ENCODE measurements at regions not wholly inside any gene's neighbourhood (a gene's known extent, or its start where the extent isn't known, plus 50 kb on each side); places are given as distances from the start of the nearest gene placed in this dataset.

GRCh38 chr14:99331811-99332210, 59.8 kb upstream of the BCL11B start:
- H3K4me2 ChIP-seq (ENCODE audit: insufficient read depth, insufficient read length, low read length), result no peak overlapping the region
- no peaks in the 10 kb centered on the region for H3K23me2 ChIP-seq (ENCODE audit: insufficient read length, low read depth, low read length, poor library complexity, severe bottlenecking)
- H2BK20ac ChIP-seq (ENCODE audit: low read depth, low read length, poor library complexity, severe bottlenecking), result no peak overlapping the region
- Mint-ChIP-seq H3K27ac (peak overlapping the region in 1 of 3 experiments; percentile 55; a peak in 2 of 7 replicates), H3K27me3 (ENCODE audit: low read depth) (peaks cover 6% of the 10 kb centered on the region), H3K36me3 (ENCODE audit: insufficient read depth in 1 of 3, low read depth in 3 of 3) (no peaks in the 10 kb centered on the region; a peak in 1 of 7 replicates), H3K4me1 (peaks cover 5 to 9% of the 10 kb centered on the region in 2 experiments; a peak in 2 of 4 replicates), H3K4me3 (no peak overlapping the region), H3K9me3 (no peaks in the 10 kb centered on the region)
- no peak overlapping the region; the same call in 1 of the 2 replicates for H3K14ac ChIP-seq (ENCODE audit: insufficient read depth, low read length)
- no peak overlapping the region for H3T11ph ChIP-seq (ENCODE audit: low read length)
- TF ChIP-seq CTCF (conservative IDR thresholded peaks at IDR 0.05), result no peak
- H3K56ac ChIP-seq (ENCODE audit: insufficient read length, low read depth, low read length), result no peak overlapping the region
- WGBS (ENCODE audit: extremely low coverage, insufficient read length, low lambda C conversion rate), result no CpG with 5 or more reads among the region's 10 CpGs
- H2AK5ac ChIP-seq (ENCODE audit: insufficient read length, low read length), result no peak overlapping the region
- no peak overlapping the region for H3K18ac ChIP-seq (ENCODE audit: insufficient read length, low read depth, low read length)
- H3K4ac ChIP-seq (ENCODE audit: low read depth, low read length), result no peak overlapping the region
- no peak overlapping the region for H3K27ac ChIP-seq (ENCODE audit: insufficient read length, low read depth, low read length)
- H2BK120ac ChIP-seq (ENCODE audit: low read depth, low read length, poor library complexity, severe bottlenecking), result no peak overlapping the region
- no peak overlapping the region for H4K5ac ChIP-seq (ENCODE audit: insufficient read length, low read depth, low read length)
- H4K8ac ChIP-seq (replicated peaks; ENCODE audit: insufficient read length, low read depth, low read length), result no peak overlapping the region
- H2AFZ ChIP-seq (ENCODE audit: low read length), result no peak overlapping the region
- H3K9me3 ChIP-seq (ENCODE audit: control insufficient read depth, low read depth, low read length), result no peaks in the 10 kb centered on the region
- H4K91ac ChIP-seq (ENCODE audit: insufficient read length, low read depth, low read length), result no peak overlapping the region
- H4K20me1 ChIP-seq (ENCODE audit: control insufficient read depth, insufficient read depth, insufficient read length), result no peaks in the 10 kb centered on the region
- H3K79me2 ChIP-seq (ENCODE audit: insufficient read depth, low read length), result no peaks in the 10 kb centered on the region
- no peak overlapping the region for H2BK12ac ChIP-seq (ENCODE audit: insufficient read length, low read depth, low read length)
- no peaks in the 10 kb centered on the region for H3K27me3 ChIP-seq (ENCODE audit: insufficient read depth, low read length)
- H3K79me1 ChIP-seq (ENCODE audit: insufficient read depth, low read depth, low read length, poor library complexity, severe bottlenecking), result no peaks in the 10 kb centered on the region
- H3K23ac ChIP-seq (ENCODE audit: insufficient read length, low read depth, low read length), result no peak overlapping the region
- no peak overlapping the region for H2BK5ac ChIP-seq (ENCODE audit: insufficient read length, low read length)
- no peak for DNase-seq
- H3K9ac ChIP-seq (ENCODE audit: extremely low read depth, insufficient read length, low read length), result no peak overlapping the region
- H3K4me1 ChIP-seq (ENCODE audit: insufficient read depth, low read length), result no peaks in the 10 kb centered on the region
- no peak overlapping the region for H2BK15ac ChIP-seq (ENCODE audit: low read depth, low read length)
